Fibroblast of skin of left quadriceps (primary cell): ENCODE measurements at regions not wholly inside any gene's neighbourhood (a gene's known extent, or its start where the extent isn't known, plus 50 kb on each side); places are given as distances from the start of the nearest gene placed in this dataset.

Experiments
- DNase-seq, 2 experiments: peaks; one replicate each; pipeline ENCODE4 v3.0.0-alpha.2; 2013; ENCODE audit warnings: low read depth in 2 of 2

- DNase-seq, result peak; percentile 78 to 81
Measured at GRCh38 chr6:45741437-45742171, 274.1 kb downstream of the CLIC5 start.

DNA sequence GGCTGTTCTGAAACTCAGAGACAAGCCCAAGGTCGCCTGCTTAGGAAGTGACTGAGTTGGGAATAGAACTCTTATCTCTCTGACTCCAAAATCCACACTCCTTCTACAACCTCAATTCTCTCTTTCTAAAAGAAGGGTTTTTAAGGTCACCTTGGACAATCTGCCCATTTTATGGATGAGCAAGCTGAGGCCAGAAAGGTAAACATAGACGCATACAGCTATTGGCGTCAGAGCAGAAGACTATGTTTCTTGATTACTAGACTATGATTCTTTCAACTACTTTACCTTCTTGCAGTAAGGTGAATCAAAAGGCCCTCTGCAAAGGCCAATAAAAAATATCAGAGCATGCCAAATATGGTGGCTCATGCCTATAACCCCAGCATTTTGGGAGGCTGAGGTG is 276.6 kb downstream of the CLIC5 start:
- DNase-seq, result no peak

DNA sequence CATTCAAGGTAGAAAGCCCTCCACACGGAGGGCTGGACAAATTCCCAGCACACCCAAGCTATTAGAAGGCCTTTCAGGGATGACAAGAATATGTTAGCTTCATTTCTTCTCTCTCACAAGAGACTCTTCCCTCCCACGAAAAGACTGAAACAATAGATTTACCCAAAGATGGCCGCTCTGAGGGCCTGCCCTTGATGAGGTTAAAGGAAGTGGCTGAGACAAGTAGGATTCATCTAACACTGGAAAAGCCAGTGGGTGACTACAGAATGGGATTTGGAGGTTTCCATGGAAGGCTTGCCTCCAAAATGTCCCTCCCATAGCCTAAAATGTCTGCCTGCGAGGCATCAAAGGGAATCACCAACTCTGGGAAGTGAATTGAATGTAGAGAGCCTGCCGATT is 277.6 kb downstream of the CLIC5 start:
- no peak for DNase-seq

DNA sequence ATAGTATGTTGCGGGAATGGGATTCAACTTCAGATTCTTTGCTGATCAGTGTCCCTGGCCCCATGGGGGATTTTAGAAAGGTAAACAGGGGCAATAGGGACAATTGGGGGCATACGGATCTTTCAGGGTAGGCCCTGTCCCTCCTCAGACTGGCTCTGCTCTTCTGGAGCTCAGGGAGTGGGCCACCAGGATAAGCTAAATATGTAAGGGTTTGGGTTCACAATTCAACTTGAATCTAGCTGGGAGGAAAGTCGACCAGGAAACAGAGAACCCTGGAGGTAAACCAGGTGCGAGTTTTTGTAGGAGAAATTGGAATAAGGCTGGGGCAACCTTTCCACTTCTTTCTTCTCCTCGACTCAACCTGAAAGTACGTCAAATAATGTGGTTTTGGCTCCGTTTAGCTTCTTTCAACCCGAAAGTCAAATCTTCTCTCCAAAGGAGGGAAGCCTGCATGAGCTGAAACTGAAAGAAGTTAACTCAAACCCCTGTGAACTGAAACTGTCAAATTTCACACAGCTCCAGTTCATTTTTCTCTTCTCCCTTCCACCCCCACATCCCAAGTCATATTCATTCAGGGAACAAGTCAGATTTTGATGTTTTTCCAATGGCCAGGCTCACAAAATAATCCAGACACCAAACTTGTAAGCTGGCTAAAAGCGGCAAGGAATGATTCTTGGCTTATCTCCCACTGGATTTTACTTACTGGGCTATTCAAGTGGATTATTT is 278.2 kb downstream of the CLIC5 start:
- DNase-seq, result no peak

- no peak for DNase-seq
Measured at GRCh38 chr6:45736134-45736533, 279.5 kb downstream of the CLIC5 start.

GRCh38 chr6:45732731-45733130 is 282.9 kb downstream of the CLIC5 start:
- no peak for DNase-seq

DNA sequence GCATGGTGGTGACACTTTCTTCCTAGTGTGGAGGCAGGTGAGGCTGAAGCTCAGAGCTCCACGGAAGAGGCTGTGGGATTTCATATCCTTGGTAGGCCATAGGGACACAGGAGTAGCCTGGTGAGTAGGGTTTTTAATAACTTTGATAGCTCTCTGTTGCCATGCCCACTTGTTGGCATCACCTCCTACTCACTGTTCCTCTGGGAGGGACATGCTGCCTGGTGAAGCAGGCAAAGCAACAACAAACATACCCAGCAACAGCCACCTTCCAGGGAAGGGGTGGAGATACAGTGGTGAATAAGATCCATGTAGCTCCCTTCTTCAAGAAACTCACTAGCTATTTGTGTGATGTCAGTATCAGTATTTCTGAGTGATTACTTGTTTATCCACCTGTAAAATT is 285.4 kb downstream of the CLIC5 start:
- no peak for DNase-seq

- peak in 1 of 2 experiments; percentile 66 for DNase-seq
Measured at GRCh38 chr6:45728674-45729073, 287.0 kb downstream of the CLIC5 start.

- no peak for DNase-seq
Measured at GRCh38 chr6:45727819-45728449, 287.7 kb downstream of the CLIC5 start.

GRCh38 chr6:45727228-45727627 is 288.4 kb downstream of the CLIC5 start:
- no peak for DNase-seq

- DNase-seq, result no peak
Measured at GRCh38 chr6:45726444-45726843, 289.2 kb downstream of the CLIC5 start.

DNA sequence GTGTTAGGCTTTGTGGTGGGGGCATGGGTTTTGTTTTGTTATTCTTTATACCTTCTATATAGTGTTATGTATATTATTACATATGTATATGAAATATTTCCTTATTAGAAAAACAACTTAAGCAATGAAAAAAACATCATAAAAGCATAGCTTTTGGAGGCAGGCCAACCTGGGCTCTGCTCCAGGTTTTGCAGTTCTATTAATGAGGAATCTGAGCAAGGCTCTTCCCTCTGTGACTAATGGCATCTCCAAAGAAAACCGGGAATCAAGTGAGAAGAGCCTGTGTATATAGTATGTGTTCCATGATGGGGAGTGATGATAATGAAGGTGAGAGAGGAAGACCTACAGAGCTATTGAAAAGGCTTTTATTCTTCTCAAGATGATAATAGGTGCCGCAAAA is 291.1 kb downstream of the CLIC5 start:
- peak; percentile 92 to 93 for DNase-seq

DNA sequence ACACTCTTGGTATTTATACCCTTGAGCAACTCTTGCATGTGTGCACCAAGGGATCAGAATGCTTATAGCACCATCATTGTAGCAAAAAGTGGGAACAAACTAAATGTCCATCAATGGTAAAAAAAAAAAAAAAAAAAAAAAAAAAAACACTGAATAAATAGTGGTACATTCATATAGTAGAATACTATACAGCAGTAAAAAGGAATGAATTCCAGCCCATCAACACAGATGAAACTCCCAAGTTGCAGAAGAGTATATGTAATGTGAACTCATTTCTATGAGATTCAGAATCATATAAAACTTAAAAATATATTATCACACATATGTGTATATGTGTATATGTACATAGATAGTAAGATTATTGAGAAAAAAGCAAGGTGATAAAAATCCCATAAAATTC is 291.6 kb downstream of the CLIC5 start:
- DNase-seq, result no peak

- DNase-seq, result no peak
Measured at GRCh38 chr6:45722876-45723275, 292.8 kb downstream of the CLIC5 start.

- DNase-seq, result no peak
Measured at GRCh38 chr6:45721665-45722064, 294.0 kb downstream of the CLIC5 start.

DNA sequence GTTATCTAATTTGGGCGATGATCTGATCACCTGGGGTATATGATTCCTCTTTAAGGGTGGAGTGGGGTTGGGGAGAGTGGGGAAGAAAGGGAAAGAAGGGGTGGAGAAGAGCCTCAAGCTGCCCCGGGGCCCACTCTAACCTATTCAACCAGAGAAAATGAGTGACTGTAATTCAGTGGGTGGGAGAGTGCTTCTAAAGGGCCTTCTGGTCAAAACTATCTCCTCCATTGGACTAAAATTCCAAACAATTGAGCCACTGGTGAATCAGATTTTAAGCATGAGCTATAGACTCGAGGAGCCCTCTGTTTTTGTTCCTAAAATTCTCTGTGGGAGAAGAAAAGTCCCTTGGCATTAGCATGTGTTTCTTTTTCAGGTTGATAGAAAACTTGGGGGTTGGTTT is 296.8 kb downstream of the CLIC5 start:
- no peak for DNase-seq

GRCh38 chr6:45718131-45718530 is 297.5 kb downstream of the CLIC5 start:
- DNase-seq, result no peak

DNA sequence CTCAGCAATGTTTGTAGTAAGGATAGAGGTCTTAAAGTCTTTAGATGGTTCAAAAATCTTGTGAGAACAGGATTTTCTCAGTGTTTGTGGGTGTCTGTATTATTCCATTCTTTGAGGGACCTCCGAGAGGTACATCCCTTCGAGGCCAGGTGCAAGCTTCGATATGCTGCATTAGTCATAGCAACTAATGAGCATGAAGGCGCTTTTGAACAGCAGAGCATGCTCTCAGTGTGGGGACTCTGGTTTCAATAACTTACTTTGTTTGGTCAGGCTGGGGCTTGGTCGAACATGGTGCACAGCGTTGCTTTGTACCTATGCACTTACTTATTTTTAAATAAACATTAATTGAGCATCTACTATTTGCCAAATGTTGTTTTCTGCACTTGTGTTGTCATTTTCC is 297.9 kb downstream of the CLIC5 start:
- DNase-seq, result no peak

- no peak for DNase-seq
Measured at GRCh38 chr6:45717027-45717426, 298.6 kb downstream of the CLIC5 start.

GRCh38 chr6:45715508-45715803 is 300.2 kb downstream of the CLIC5 start:
- DNase-seq, result no peak

DNA sequence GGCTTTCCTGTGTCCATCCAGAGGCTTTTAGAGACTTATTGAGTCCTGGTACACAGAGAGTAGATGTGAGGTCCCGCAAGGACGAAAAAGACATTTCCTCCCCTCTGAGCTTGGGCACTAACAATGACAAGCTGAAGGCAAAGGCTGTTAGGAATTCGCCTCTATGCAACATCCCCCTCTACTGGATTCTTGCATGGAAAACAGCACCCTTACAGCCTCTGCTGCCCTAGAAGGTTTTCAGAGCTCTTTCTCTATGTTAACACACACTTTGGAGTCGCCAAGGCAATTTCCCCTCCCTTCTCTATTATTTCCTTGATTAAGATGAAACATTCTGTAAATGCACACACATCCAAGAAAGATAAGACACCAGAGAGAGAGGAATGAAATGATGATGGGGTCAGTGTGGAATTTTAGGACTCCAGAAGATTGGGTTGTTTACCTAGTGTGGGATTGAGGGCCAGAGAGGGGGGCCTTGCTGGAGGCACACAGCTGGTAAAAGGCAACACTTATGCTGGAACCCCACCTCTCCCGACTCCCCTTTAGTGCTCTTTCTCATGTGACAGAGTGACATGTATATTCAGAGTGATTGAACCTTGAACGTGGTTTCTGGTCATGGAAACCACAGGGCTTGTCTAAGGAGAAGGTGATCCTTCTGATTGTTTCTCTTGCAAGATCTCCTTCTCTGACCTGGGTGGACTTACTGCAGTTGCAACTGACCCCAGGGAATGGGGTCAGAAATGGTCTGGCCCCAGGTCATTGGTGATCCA is 300.7 kb downstream of the CLIC5 start:
- peak; percentile 82 to 86 for DNase-seq

- DNase-seq, result no peak
Measured at GRCh38 chr6:45714006-45714730, 301.5 kb downstream of the CLIC5 start.
